GM21723 (cell line): ENCODE measurements at regions not wholly inside any gene's neighbourhood (a gene's known extent, or its start where the extent isn't known, plus 50 kb on each side); places are given as distances from the start of the nearest gene placed in this dataset.

ENCODE experiments used
- ATAC-seq: cut with Tn5 transposase; IDR thresholded peaks from one replicate; pipeline ENCODE4 v1.9.1; 2021; ENCODE audit warnings: mild to moderate bottlenecking, moderate library complexity; ENCODE audit not compliant: unreplicated experiment

GRCh38 chr5:124474528-124475215, 271.8 kb downstream of the ZNF608 start:
- ATAC-seq: no peak

DNA sequence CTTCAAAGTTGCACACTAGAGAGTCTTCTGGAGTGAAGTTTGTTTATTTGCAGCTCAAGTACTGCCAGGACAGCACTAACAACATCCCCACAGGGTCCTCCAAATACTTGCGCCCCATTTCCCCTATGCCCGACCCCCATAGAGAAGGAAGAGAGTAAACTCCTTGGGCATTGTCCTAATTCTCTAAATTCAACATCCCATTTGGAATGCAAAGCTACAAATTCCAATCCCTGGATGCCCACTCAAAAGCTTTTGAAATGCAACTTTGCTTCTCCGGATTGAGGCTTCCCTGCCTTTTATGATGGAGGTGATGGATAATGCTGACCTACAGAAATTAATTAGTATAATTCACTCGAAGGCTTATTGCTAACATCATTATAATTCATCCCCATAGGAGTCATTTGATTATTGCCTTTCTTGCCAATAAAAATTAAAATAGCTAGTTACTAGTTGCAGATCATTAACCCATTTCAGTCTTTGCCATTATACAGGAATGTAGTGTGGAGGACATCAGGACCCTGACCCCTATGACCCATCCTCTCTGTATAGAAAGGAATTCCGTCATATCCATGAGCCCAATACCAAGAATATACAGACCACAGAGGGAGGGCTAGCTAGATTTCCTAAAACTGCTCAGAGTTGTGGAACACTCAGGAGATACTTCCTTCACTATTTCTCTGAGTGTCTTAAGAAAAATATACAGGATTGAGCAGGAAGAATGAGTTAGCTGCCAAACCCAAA, 277.6 kb downstream of the ZNF608 start:
- ATAC-seq: no peak

DNA sequence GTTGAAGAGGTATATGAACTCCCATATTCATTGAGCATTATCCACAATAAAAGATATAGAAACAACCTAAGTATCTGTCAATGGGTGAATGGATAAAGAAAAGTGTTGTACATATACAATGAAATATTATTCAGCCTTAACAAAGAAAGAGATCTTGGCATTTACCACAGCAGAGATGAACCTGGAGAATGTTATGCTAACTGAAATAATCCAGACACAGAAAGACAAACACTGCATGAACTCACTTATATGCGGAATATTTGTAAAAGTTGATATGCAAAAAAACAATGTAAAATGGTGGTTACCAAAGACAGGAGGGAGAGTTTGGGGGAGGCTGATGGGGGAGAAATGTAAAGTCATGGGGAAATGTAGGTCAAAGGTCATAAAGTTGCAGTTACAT, 278.7 kb downstream of the ZNF608 start:
- no peak for ATAC-seq

- ATAC-seq: no peak
Observed at GRCh38 chr5:124466011-124466410, 280.4 kb downstream of the ZNF608 start.

GRCh38 chr5:124463851-124464250, 282.6 kb downstream of the ZNF608 start:
- no peak for ATAC-seq

GRCh38 chr5:124462751-124463150, 283.7 kb downstream of the ZNF608 start:
- no peak for ATAC-seq

- no peak for ATAC-seq
Observed at GRCh38 chr5:124461941-124462340, 284.5 kb downstream of the ZNF608 start.

- no peak for ATAC-seq
Observed at GRCh38 chr5:124461157-124461556, 285.3 kb downstream of the ZNF608 start.

- ATAC-seq: no peak
Observed at GRCh38 chr5:124460642-124461041, 285.8 kb downstream of the ZNF608 start.

DNA sequence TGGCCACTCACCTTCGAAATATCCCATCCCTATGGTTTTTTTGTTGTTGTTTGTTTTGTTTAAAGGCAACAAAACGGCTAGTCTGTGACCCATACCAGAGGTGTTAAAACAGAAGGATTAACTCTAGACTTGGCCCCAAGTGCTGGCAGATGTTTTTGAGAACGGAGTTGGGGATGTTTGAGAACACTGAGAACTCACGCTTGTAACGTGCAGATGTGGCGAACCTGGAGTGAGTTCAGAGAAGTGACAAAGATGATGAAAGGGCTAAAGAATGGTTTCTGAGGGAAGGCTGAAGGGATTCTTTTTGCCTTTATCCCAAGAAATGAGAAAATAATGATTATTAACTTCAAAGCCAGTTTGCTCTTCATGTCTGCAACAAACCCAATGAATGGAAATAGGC, 286.5 kb downstream of the ZNF608 start:
- ATAC-seq: no peak

DNA sequence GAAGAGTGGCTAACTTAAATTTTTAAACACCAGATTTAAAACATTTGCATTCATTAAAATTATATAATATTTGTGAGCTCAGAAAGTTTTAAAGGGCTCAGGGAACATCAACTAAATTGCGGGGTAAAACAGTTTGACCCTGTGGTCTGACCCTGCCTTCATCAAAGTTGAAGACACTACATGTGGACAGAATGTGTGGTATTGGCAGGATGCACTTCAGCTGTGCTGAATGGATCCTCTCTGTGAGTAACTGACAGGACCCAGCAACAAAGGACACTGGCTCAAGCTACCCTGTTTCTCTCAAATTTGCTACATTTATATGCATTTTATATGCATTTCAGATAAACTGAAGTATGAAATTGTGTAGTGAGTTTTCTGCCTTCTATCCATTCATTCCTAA, 288.5 kb downstream of the ZNF608 start:
- no peak for ATAC-seq

DNA sequence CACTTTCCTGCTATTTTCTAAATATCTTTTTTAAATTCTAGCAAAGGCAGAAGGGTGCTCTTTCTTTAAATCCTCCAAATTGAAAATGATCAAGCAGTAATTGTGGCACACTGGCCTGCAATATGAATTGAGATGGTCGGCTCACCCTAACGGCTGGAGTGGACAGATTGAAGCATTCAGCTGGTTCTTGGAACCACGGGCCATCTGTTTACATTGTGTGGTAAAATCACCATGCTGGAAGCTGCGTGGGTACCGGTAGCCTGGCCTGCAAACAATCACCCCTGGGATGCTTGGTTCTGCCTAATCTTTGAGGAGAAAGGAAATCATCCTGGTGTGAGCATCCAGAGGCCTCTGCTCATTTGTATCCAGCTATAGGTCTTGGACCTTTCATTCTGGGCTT, 289.3 kb downstream of the ZNF608 start:
- ATAC-seq: no peak

- no peak for ATAC-seq
Observed at GRCh38 chr5:124456249-124456648, 290.2 kb downstream of the ZNF608 start.

- no peak for ATAC-seq
Observed at GRCh38 chr5:124454081-124454480, 292.4 kb downstream of the ZNF608 start.

DNA sequence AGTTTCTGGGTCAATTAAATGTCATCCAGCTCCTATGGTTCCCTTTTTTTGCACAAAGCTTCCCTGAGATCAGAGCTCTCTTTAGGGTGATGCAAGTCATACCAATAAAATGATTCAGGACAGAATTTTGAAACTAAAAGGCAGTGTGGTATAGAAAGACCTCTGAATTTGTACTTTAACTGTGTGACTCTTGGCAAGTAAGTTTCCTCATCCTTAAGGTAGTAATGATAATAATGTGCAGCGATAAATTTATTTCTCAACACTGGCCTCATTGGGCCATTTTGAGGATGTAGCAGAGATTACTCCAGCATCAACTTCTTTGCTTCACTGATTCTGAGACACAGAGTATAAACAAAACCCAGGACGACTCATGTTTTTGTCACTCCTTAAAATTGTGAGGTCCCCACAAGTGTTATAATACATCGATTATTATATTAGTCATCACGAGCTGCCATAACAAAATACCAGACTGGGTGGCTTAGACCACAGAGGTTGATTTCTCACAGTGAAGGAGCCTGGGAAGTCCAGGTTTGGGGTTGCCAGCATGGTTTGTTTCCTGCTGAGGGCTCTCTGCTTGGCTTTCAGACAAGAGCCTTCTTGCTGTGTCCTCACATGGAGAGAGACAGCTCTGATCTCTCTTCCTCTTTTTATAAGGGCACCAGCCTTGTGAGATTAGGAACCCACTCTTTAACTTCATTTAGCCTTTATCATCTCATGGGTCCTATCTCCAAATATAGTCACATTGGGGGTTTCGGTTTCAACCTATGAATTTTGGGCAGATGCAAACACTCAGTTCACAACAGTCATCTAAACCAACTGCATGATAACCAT, 293.0 kb downstream of the ZNF608 start:
- ATAC-seq: peak; percentile 98

- no peak for ATAC-seq
Observed at GRCh38 chr5:124452412-124452811, 294.0 kb downstream of the ZNF608 start.

DNA sequence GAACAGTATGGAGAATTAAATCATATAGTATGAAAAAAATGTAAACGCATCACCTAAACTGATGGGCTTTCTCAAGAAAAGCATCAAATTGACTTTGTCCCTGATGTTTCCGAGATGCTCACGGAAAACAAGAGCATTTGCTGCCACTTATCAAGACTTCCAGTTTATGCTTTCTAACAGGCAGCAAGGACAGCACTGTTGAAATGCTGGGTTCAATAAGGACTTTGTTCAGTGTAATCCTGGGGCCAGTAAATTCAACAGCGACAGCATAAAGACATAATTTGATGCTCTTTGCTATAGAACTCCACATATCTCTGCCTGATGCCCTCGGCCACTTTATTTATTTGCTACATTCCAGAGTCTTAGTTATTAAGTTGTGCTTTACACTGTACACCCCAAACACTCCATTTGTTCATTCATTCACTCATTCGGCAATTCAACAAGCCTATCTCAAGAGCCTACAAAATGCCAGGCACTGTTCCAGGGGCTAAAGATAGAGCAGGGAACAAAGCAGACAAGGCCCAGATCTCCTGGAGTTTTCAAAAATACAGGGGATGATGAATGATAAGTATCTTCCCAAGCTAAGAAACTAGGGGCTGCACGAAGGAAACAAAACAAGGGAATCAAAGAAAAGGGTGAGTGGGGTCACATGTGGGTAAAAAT, 294.6 kb downstream of the ZNF608 start:
- no peak for ATAC-seq

DNA sequence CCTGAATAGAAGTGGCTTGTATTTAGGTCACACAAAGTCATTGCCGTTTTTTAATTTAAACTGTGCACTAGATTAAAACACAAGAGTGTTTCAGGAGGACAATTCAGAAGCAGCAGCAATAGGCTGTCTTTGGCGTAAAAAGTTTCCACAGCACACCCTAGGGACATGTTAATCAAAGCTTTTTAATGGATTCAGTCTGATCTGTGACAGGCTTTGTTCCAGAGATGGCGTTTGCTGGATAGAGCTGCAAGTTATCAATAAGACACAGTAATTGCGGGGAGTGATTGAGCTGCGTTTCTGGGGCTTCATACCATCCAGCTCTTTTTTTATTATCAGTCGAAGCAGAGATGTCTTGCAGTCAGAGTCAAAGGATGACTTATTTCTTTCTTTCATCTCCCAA, 300.3 kb downstream of the ZNF608 start:
- no peak for ATAC-seq

GRCh38 chr5:124445070-124445619, 301.3 kb downstream of the ZNF608 start:
- no peak for ATAC-seq

GRCh38 chr5:124444147-124444775, 302.2 kb downstream of the ZNF608 start:
- peak; percentile 100 for ATAC-seq
